CD4-positive, alpha-beta T cell treated with Interleukin-21 for 1 hour (primary cell): ENCODE measurements at regions not wholly inside any gene's neighbourhood (a gene's known extent, or its start where the extent isn't known, plus 50 kb on each side); places are given as distances from the start of the nearest gene placed in this dataset.

ENCODE experiments used
- DNase-seq: peaks from one replicate; pipeline ENCODE4 v3.0.0-alpha.2; 2020

DNA sequence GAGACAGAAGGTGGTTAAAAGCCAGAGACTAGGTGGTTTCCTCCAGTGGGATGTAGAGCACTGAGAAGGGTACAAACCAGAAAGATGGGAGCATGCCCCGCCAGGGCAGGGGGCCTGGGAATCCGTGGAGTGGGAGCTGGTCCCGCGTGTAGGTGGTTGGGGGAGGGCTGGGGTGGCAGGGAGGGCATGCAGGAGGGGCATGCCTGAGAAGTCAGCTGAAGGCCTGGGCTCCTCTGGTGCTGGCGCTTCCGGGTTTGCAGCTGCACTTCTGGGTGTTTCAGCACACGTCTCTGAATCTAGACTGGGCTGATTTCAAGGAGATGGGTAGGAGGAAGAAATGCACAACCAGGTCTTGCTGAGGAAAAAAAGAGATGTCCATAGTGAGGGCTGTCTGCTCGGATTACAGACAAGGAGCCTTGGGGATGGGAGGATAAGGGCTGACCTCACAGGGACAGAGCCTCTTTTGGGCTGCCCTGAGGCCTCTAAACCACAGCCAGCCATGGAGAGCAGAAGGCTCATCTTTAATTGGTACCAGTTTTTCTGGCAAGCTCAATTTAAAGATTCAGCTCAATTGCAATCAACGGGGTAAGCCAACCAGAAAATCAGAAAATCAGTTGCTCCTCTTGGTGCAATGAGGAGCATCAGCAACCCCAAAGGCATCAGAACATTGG, 151.9 kb downstream of the FAM43A start:
- DNase-seq = no peak

DNA sequence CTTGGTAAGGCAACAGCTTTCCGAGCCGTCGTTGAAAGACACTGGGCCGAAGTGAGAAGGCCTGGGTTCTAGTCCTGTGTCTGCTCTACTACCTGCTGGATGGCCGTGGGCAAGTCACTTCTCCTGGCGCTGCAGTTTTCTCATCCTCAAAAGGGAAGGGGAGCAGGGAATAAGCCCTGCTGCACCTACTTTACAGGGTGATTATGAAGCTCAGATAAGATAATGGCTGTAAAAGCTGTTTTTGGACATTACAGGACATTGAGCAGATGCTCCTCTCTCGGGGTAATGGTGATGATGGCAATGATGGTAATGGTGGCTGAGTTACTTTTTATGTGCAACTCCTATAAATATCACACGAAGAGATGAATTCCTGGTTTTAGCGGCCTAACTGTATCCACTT, 152.6 kb downstream of the FAM43A start:
- DNase-seq = no peak

DNA sequence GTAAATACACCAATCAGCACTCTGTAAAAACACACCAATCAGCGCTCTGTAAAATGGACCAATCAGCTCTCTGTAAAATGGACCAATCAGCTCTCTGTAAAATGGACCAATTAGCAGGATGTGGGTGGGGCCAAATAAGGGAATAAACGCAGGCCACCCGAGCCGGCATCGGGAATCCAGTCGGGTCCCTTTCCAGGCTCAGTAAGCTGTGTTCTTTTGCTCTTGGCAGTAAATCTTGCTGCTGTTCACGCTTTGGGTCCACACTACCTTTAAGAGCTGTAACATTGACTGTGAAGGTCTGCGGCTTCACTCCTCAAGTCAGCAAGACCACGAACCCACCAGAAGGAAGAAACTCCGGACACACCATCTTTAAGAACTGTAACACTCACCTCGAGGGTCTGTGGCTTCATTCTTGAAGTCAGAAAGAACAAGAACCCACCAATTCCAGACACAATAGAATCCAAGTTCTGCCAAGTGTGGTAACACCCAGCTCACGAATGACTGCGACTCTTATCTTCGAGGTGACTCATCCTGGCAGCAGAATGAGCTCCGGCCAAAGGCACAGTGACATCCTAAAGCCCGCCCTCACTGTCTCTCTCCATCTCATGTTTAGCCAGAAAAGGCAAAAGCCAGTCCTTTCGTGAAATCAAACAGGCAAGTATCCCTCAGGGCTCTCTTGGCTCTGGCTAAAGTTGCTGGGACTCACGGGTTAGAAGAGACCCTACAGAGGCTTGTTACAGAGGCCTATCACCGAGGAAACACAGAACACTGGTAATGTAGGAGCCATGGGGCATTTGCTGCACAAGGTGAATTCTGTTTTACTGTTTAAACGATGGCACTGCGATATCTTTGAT, 155.2 kb downstream of the FAM43A start:
- no peak for DNase-seq

DNA sequence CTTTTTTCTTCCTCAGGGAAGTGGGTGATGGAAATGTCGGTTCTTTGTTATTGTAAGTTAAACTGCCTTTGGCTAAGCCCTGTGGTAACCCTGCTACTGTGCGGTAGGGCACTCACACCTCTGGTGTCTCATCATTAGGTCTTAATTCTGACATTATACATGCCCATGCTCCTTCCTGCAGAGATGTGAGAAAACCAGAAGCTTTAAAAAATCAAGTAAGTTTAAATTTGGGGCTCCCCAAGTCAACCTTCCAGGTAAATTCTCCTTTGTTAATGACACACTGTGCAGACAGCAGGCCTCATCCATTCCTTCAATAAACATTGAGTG, 155.8 kb downstream of the FAM43A start:
- no peak for DNase-seq

DNA sequence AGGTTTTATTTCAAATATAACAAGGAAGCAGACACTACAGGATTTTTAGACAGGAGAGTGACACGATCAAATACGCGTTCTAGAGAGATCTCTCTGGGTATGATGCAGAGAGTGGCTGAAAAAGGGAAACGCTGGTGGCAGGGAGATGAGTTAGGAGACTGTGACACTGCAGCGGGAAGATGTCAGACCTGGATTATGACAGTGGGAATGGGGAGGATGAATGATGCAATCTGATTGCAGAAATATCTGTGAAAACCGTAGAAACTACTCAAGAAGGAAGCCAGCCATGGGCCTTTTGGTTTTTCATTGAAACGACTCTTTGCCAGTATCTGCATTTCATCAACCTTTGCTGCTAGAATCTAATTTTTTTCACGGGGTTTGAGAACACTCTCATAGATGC, 157.9 kb downstream of the FAM43A start:
- no peak for DNase-seq

DNA sequence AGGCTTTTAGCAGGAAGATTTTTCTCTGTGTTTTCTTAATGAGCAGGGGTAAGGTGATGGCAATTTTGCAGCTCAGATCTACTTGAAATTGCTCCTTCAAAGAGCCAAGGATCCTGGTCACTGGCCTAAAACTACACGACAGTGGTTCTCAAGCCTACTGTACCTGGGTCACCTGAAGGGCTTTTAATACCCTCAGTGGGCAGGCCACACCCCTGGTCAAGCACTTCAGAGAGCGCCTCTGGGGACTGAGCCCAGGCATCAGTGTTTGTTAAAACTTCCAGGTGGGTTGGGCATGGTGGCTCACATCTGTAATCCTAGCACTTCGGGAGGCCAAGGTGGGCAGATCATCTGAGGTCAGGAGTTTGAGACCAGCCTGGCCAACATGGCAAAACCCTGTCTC, 158.4 kb downstream of the FAM43A start:
- no peak for DNase-seq

DNA sequence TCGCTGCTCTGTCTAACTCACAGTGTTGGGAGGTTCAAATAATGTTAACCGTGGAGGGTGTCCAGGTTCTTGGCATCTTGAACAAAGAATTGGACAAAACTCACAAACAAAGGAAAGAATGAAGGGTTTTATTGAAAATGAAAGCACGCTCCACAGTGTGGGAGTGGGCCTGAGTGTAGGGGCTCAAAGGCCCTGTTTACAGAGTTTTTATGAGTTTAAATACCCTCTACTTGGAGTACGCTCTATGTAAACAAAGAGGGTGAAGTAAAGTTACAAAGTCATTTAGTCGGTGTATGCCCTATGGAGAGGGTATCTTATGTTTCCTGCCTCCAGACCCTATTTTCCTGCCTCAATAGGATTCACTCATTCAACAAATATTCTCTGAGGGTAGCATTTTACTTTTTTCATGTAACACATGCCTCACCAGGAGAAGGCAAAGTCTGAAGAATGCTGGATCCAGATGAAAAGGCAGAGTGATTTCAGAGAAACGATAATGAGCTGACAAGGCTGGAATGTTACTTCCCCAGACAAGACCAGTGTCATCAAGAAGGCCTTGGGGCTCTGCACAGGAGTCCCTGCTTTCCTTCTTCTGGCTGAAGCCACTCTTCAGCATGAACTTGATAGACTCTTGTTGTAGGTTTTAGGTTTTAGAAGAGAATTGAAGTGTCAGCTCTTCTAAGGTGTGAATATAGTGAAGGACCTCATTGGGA, 163.6 kb downstream of the FAM43A start:
- no peak for DNase-seq

DNA sequence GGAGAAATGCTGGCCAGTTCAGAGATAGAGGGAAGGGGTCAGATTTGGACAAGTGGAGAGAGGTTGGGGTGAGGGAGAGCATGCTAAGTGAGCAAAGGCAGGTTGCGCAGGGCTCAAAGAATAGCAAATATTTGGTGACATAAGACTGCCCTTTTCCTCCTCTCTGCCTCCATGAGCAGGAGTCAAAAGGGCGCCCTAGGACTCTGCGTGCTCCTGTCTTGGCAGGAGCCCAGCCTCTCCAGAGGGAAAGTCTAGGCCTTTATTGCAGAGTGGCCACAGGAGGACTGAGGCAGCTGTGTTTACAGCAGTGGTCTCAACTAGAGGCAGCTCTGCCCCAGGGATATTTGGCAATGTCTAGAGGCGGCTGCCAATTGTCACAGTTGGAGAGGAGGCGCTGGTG, 165.6 kb downstream of the FAM43A start:
- DNase-seq = no peak

DNA sequence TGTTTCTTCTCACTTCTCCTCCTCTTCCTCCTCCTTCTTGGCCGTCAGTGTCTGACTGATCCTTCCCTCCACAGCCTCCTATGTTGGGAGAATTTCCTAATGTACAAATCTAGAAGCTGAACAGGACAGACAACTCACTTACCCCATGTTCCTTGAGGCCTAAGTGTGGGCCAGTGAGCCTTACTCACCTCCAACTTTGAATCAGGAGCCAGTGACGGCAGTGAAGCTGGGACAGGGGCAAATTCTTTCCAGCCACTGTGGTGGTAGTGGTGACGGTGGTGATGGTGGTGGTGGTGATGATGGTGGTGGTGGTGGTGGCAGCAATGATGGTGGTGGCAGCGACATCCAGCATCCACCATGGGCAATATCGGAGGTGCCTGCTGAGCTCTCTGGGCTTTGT, 166.3 kb downstream of the FAM43A start:
- DNase-seq = no peak

DNA sequence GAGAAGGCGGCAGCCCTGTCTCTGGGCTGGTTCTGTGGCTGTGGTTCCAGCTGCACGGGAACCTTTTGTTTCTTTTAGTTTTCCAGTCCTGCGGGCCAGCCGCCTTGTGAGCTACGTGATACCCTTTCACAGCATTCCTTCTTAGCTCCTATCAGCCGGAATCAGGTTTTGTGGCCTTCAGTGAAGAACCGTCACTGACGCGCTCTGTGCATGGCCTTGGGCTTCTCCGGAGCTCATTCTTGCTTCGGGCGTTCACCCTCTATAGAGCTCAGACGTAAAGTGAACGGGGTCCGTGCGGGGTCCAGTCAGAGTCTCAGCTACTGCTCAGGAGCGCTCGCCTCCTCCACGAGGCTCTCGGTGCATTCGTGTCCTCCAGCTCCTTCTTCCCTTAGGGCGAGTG, 166.7 kb downstream of the FAM43A start:
- no peak for DNase-seq

DNA sequence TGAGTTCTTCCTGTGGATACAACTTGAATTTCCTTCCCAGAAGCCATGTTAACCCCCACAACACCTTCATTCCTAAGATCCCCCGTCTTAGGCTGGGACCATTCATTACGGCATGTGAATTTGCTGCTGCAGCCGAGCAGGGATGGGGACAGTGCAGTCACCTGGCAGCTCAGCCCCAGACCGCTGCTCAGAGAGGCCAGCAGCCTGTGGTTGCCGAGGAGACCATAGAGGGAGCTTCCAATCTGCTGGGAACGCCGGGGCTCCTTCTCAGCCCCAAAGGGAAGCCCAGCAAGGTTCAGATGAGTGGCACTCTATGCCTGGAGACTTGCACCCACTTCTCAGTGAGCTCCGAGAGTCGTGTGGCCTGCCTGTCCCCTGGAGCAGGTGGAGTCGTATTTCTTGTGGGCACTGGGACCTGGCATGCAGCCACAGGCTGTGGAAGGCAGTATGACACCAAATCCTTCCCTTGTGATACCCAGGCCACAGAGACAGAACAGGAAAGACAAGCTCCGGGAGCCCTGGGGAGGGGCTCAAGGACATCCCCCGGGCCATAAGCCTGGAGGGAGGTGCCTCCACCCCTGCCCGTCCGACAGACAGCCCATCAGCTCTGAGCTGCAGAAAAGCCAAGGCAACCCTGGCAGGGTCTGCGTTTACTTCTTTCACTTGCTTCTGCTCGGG, 167.3 kb downstream of the FAM43A start:
- no peak for DNase-seq

DNA sequence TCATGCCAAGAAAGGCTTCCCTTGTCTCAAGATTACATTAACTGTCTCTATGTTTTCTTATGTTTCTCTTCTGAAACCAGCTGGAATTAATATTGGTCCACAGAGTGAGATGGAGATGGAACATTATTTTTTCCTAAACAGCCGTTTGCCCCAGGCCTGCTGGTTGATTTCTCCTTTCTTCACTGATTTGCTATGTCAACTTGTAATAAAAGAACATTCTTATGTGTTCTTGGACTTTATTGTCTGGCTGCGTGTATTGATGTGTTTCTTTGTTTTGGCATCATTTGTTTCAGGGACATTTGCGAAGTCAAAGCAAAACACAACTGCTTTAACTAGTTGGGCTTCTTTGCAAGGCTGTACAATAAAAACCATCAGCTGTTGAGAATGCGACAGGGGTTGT, 168.5 kb downstream of the FAM43A start:
- no peak for DNase-seq

DNA sequence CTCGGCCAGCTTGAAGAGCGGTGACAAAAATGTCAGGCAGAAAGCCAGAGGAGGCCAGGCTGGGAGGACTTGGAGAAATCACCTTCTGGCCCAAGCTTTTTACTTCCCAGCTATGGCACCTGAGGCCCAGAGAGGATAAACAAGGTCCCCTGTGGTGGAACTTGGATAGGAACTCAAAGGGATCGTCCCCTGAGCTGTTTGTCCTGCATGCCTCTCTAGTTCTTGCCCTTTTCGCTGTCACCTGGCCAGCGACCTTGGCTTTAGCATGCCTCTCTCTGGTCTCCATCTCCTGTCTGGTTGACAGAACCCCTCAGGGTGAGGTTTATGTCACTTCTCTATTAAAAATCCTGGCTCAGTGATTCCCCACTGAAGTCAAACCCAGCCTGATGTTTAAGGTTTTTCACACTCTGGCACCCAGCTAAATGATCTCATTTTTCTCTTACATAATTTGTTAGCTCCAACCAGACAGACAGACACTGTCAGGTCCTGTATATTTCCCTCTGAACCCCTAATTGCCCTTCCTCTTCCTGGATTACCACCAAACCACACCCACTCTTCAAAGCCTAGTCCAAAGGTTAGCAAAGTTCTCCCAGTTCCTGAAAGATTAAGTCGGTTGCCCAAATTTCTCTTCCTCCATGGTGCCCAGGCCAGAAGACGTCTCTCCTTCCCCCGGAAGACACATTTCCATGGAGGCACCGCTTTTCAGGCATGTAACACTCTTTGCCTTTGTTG, 169.1 kb downstream of the FAM43A start:
- DNase-seq = no peak

DNA sequence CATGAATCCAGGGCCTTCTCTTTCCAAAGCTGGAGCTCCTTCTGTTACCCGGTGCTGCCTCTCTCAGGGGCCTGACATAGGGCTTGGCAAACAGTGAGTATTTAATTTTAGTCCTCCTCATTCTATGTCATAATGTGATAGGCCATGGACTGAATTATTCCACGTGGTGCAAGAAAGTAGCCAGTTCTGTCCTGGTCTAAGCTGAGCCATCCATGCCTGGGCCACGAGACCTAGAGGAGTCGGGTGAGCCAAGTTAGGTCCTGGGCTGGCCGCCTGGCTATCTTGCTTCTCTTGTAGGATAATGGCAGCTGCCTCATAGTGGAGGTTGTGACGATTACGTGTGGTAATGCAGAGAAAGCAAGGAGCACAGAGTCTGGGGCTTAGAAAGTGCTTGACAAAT, 170.6 kb downstream of the FAM43A start:
- DNase-seq = no peak

DNA sequence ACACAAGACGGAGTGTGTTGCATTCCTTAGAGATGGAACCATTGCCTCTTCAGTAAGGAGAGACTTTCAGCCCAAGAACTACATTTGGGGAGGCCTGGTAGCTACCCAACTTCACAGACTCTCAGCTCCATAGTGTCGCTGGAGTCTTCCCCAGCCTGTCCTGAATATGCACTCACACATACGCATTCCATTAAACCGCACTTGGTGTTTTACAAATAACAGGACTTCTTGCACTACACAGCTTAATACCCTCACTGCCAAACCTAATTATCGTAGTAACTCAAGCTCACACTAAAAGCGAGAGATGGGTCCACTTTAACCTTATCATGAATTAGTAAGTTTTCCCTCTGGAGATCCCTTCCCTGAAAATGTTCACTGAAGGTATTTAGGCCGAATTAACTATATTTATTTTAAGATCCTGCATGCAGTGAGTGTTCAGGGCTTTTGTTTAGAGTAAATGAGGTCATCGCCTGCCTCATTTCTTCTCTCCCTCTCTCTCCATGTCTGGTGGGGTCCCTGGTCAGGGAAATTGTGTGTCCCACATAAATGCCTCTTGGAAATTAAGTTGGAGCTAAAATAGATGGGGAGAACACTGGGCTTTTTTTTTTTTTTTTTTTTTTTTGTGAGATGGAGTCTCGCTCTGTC, 171.9 kb downstream of the FAM43A start:
- no peak for DNase-seq

DNA sequence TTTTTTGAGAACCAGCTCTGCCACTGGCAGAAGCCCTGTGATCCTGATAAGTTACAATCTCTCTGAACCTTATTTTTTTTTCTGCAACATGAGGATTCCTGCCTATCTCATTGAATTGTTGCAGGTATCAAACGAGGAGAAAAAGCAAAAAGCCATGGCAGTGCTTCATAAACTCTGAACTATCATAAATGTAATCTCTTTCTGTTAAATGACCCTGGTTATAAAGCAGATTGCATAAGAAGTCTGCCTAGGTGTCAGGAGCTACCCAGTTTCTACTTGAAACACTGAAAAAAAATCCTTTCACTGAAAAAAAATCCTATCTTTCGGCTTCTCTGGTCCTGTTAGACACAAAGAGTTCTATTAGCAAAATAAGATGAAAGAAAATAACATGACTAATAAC, 172.7 kb downstream of the FAM43A start:
- no peak for DNase-seq

DNA sequence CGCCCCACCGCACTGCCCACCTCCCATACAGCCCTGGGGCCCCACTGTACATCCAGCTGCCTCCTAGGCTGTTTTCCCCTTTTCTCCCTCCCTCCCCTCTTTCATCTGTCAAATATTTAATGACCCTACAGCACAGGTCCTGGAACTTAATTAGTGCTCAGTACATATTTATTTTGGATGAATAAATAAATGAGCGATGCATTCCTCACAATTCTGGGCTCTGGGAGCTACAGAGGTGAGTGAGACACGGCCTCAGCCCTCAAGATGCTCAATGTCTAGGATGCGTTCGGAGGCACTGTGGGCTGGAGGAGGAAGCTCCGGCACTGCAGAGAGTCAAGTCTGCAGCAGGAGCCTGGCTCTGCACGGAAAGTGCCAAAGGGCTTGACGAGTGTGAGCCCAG, 175.0 kb downstream of the FAM43A start:
- no peak for DNase-seq

DNA sequence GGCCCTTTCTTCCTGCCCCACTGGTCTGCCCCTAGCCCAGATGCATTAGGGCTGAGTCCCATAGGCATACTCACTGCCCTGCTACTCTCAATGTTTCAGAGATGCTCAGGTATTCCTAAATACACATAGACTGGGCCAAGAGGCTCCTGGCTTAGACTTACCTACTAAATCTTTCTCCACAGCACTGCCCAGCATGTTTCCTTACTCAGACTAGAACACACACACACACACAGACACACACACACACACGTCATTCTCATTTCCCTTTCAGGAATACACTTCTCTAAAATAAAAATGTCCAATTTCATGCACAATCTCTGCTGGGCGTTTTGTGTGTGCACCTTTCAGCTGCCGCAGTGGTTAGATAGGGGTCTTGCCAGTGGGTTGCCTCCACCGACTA, 175.7 kb downstream of the FAM43A start:
- no peak for DNase-seq

DNA sequence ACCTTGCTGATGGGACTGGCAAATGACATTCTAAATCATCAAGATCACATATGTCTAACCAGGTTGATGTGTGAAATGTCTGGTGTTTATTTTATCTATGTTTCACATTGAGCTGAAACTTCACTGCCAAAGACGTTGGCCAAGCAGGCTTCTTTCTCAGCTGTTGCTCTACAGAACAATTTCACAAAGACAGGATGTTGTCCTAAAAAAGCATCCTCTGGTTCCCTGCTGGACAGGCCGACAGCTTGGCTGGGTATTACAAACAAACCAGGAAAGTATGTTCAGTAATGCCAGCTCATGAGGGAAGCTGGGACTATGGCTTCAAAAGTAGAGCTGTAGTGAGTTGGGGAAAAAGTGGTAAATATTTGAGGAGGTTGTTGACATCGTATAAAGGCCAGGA, 179.4 kb downstream of the FAM43A start:
- no peak for DNase-seq

DNA sequence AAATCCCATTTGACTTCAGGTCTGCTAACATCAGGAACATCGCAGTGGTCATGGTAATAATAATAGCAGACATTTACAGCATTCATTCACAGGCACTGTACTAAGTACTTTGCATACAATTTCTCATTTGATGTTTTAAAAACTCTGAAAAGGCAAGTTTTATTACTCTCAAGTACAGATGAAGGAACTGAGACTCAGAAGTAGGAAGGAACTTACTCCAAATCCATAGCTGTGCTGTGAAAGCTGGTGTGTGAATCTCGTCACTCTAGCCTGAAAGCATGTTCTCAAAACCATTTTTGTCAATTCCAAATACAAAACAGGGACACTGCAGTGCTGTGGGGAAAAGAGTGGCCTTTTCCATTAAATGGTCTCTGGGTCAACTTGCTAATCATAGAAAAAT, 179.9 kb downstream of the FAM43A start:
- DNase-seq = no peak

DNA sequence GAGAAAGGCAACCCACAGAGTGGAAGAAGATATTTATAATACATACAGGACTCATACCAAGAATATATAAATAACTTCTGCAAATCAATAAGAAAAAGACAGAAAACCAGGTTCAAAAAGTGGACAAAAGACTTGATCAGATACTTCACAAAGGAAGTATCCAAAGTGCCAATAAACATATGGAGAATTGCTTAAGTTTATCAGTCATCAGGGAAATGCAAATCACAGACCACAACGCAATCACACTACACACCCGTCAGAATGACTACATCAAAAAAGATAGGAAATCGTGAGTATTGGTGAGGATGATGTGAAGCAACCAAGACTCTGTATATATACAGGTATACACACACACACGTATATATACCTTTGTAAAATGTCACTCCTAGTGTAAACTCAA, 180.6 kb downstream of the FAM43A start:
- no peak for DNase-seq

DNA sequence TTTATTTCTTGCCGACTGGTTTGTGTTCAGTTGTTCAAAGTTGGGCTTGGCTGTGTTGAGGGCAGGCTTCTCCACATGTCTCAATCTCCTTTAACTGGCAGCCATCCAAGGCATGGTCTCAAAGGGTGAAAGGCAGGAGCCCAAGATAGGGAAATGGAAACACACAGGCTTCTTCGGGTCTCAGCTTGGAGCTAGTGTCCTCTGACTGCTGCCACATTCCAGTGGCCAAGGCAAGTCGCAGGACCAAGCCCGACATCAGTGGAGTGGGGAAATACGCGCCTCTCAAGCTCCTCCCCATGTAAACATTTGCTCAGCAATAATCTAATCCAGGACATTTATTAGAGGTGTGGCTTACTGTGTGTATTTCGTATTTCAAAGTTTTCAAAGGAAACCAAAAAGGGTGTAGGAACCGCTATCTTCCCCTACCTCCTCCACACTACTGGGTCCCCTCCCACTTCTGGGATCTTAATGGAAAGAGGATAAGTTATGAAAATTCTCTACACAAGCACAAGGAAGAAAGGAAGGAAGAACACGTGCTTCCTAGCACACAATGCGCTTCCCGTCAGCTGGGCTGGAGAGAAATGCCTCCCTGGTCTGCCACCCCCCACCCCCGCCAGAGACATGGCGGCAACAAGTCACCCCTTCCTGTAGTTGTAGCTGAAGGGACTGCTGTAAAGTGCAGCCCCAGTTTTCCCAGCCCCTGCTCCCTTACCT, 181.7 kb downstream of the FAM43A start:
- DNase-seq = no peak
